ENCODE measurements at regions not wholly inside any gene's neighbourhood (a gene's known extent, or its start where the extent isn't known, plus 50 kb on each side); places are given as distances from the start of the nearest gene placed in this dataset.
A peak's percentile ranks its signal among the peaks of the same experiment; 100 is the strongest.
"Not testable (repeated sequence)": the region's sequence is repeated elsewhere in the genome, so short reads cannot be mapped to it uniquely, and the experiment has no call there.

- Histone ChIP-seq H3K4me3 (no peak overlapping the region), H3K27me3 (no peaks in the 10 kb centered on the region), H3K4me1 (no peaks in the 10 kb centered on the region), H3K27ac (no peak overlapping the region), H3K36me3 (no peaks in the 10 kb centered on the region), H3K9me3 (no peaks in the 10 kb centered on the region)
- FAIRE-seq, result peak; percentile 99
- TF ChIP-seq, protein P1, sequence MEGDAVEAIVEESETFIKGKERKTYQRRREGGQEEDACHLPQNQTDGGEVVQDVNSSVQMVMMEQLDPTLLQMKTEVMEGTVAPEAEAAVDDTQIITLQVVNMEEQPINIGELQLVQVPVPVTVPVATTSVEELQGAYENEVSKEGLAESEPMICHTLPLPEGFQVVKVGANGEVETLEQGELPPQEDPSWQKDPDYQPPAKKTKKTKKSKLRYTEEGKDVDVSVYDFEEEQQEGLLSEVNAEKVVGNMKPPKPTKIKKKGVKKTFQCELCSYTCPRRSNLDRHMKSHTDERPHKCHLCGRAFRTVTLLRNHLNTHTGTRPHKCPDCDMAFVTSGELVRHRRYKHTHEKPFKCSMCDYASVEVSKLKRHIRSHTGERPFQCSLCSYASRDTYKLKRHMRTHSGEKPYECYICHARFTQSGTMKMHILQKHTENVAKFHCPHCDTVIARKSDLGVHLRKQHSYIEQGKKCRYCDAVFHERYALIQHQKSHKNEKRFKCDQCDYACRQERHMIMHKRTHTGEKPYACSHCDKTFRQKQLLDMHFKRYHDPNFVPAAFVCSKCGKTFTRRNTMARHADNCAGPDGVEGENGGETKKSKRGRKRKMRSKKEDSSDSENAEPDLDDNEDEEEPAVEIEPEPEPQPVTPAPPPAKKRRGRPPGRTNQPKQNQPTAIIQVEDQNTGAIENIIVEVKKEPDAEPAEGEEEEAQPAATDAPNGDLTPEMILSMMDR (IDR thresholded peaks at IDR 0.05), result peak; percentile 20 to 62 (median 42)
- intact Hi-C loops (cut with DNase I), result loop anchor here in 2 of 3 donors (5.0 to 10.0 kb wide), 3 partner anchors 738 to 818 kb away; partner anchors contain the start of gene ANOS1 (in 1 of the 2)
- peak in 3 of 4 donors; percentile 69 to 81 (median 73) for ATAC-seq
- 9 to 10% methylated on average over 2 of the region's 2 CpGs for WGBS, 2 donors
- peak in 2 of 6 donors; percentile 3 to 34 for DNase-seq
Observed at GRCh38 chrX:7996414-7996813, 69.2 kb upstream of the PNPLA4 start.

GRCh38 chrX:7993873-7994272, 66.7 kb upstream of the PNPLA4 start:
- ATAC-seq (no peak), FAIRE-seq (no peak), DNase-seq (no peak)
- H3K4me3 ChIP-seq, result no peak overlapping the region
- H3K9me3 ChIP-seq, result no peaks in the 10 kb centered on the region
- H3K36me3 ChIP-seq, result no peaks in the 10 kb centered on the region
- no peaks in the 10 kb centered on the region for H3K27me3 ChIP-seq
- TF ChIP-seq, protein P1 (IDR thresholded peaks at IDR 0.05), result no peak
- 79 to 85% methylated on average over 4 of the region's 4 CpGs for WGBS, 2 donors
- H3K27ac ChIP-seq, result no peak overlapping the region
- H3K4me1 ChIP-seq, result no peaks in the 10 kb centered on the region
- intact Hi-C loops (cut with DNase I), result loop anchor here in 1 of 3 donors (10.0 kb wide), 2 partner anchors 741 to 821 kb away; partner anchors contain the start of gene ANOS1

DNA sequence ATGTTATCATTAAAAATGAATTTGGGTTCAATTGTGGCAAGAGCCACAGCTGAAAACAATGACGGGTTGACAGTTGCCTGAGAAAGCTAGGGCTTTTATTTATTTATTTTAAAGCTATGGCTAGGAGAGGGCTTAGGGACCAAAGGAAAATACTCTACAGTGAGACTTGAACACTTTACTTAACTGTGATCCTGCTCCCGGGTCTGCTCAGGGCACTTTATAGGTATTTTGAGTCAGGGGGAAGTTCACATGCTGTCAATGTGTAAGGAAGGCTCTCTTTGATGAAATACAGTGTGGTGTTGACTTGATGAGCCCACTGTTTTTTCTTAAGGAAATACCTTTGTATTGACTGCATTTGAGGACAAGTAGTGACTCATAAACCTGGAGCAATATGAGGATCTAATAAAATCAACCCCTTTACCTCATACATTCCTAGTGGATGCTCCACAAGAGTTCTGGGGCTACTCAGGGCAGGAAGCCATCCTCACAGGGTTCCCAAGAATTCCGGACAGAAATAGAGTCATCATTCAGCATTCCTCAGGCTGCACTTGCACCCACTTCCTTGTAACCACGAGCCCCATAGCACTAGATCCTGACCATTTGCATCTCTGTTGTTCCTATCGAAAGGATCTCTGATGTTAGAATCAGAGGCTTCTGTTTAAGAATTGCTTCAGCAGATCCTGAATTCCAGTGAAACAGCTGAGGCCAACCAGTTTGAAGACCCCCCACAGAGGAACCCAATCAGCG, 61.0 kb upstream of the PNPLA4 start:
- H3K9me3 ChIP-seq; intact Hi-C loops (cut with DNase I); H3K4me3 ChIP-seq; H3K27me3 ChIP-seq; DNase-seq; H3K4me1 ChIP-seq; ATAC-seq; H3K27ac ChIP-seq; H3K36me3 ChIP-seq: not testable (repeated sequence)
- FAIRE-seq, result peak; percentile 59
- WGBS, 2 donors, result 83 to 92% methylated on average over 6 of the region's 6 CpGs

- TF ChIP-seq, protein P1 (IDR thresholded peaks at IDR 0.05), result no peak
- Histone ChIP-seq H3K36me3 (no peaks in the 10 kb centered on the region), H3K27ac (no peak overlapping the region), H3K9me3 (no peaks in the 10 kb centered on the region), H3K4me3 (no peak overlapping the region), H3K27me3 (no peaks in the 10 kb centered on the region), H3K4me1 (peaks cover 0 to 10% (median 7%) of the 10 kb centered on the region in 3 donors)
- no peak for DNase-seq
- WGBS, 2 donors, result 44 to 60% methylated on average over 6 of the region's 6 CpGs
- intact Hi-C loops (cut with DNase I), result no loop called here
- peak; percentile 29 for FAIRE-seq
- ATAC-seq, result no peak
Observed at GRCh38 chrX:7987160-7988012, 60.2 kb upstream of the PNPLA4 start.

- H3K36me3 ChIP-seq; intact Hi-C loops (cut with DNase I); ATAC-seq; H3K27me3 ChIP-seq; H3K4me3 ChIP-seq; DNase-seq; H3K9me3 ChIP-seq; H3K27ac ChIP-seq: not testable (repeated sequence)
- FAIRE-seq, result peak; percentile 54
- 82 to 91% methylated on average over 8 of the region's 9 CpGs for whole genome bisulfite sequencing, 2 donors
- H3K4me1 ChIP-seq, result peaks cover 0 to 10% (median 7%) of the 10 kb centered on the region in 3 donors
Observed at GRCh38 chrX:7986738-7987137, 59.5 kb upstream of the PNPLA4 start.

All from pancreas (tissue), 10 donors.